HG02840 (cell line): ENCODE measurements at regions not wholly inside any gene's neighbourhood (a gene's known extent, or its start where the extent isn't known, plus 50 kb on each side); places are given as distances from the start of the nearest gene placed in this dataset.
"Not testable (repeated sequence)": the region's sequence is repeated elsewhere in the genome, so short reads cannot be mapped to it uniquely, and the experiment has no call there.

Source experiments
- ATAC-seq: cut with Tn5 transposase; IDR thresholded peaks from one replicate; pipeline ENCODE4 v1.9.1; 2021; ENCODE audit warnings: mild to moderate bottlenecking, moderate library complexity, moderate number of reproducible peaks; ENCODE audit not compliant: unreplicated experiment, low FRiP score

- no peak for ATAC-seq
These were observed 891.9 kb upstream of the MBL2 start for GRCh38 chr10:53664282-53665019.

DNA sequence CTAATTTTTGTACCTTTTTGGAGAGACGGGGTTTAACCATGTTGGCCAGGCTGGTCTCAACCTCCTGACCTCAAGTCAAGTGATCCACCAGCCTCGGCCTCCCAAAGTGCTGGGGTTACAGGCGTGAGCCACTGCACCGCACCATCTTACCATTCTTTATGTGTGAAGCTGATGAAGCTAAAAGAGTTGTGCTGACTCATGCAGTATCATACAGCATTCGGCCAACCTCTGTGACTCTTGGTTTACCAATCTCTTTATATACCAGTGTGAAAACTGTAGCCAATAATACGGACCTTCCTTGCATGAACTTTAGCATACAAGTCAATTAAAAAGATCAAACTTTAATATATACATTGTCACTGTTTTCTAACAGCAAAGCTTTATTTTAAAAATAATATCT lies 878.2 kb upstream of the MBL2 start:
- no peak for ATAC-seq

DNA sequence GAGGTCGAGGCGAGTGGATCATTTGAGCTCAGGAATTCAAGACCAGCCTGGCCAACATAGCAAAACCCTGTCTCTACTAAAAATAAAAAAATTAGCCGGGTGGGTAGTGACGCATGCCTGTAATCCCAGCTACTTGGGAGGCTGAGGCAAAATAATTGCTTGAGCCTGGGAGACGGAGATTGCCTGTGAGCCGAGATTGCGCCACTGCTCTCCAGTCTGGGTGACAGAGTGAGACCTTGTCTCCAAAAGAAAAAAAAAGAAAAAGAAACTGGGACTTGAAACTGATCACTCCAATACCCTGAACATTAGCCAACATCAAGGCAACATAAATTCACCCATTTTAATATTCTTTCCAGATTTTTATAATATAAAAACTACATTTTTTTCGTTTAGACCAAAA lies 874.6 kb upstream of the MBL2 start:
- not testable (repeated sequence) for ATAC-seq

GRCh38 chr10:53646525-53646924 lies 873.9 kb upstream of the MBL2 start:
- no peak for ATAC-seq

DNA sequence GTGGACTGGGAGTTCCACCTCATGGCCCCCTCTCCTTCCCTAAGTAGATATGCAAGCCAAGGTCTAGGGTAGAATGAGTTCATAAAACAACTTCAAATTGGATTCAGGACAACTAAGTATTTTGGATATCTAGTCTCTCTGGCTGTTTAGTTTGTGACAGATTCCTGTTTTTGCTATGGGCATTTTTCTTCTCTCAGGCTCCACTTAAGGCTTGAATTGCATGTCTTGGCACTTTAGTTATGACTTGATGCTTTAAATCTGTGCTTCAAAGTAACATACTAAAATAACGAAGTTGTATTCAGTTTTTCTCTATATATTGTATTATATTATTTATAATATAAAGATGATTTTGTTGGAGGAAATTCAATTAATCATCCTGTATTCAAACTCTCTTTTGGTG lies 873.4 kb upstream of the MBL2 start:
- ATAC-seq = no peak

- no peak for ATAC-seq
These were observed 865.4 kb upstream of the MBL2 start for GRCh38 chr10:53638006-53638405.

- ATAC-seq = no peak
These were observed 852.1 kb upstream of the MBL2 start for GRCh38 chr10:53624722-53625121.

DNA sequence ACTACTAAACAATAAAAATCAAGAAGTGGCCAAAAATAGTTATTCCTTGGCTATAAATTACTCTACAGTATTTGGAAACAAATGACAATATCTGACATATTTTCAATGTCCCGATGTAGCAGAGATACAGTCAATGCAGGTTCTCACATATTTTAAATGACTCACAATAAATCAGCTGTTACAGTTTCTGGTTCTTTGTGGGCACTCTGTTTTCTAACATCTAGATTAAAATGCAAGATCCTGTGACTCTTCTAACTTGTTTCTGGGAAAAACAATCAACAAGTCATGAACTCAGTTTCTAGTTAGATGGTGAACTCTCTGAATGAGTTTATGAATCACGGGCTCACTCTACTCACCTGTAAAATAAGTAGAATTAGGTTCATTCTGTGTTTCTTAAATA lies 849.6 kb upstream of the MBL2 start:
- no peak for ATAC-seq

- ATAC-seq = no peak
These were observed 847.1 kb upstream of the MBL2 start for GRCh38 chr10:53619671-53620070.

DNA sequence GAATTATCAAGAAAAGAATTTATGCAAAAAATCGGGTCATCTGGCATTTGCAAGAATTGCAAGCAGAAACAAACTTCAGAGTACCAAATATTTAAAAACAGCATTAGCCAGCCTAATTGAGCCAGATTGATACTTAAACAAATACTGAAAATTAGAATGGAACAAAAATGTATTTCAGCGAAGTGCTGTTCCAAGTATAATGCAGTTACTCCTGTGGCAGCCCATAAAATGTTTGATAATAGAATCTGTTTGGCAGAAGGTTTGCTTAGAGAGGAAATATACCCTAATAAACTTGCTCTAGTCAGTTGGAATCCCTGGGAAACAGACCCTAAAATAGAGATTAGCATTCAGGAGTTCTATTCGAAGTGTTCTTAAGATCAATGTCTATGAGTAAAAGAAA lies 835.1 kb upstream of the MBL2 start:
- no peak for ATAC-seq

DNA sequence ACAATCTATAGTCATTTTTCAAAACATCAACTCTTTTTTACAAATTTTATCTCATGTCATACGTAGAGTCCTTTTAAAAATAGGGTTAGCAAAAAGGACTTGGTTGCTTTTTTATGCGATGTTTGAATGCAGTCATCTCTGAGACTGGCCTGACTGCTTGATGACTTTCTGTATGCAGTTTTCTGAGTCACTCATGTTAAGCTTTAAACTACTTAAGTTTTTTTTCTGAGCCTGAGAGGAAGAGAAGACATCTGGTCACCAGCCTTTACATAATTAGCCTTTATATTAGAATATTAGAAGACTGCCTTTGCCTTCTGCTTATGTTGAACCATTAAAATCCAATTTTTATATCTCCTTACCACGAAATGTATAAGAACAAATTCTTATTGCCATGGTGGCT lies 834.4 kb upstream of the MBL2 start:
- ATAC-seq = no peak

DNA sequence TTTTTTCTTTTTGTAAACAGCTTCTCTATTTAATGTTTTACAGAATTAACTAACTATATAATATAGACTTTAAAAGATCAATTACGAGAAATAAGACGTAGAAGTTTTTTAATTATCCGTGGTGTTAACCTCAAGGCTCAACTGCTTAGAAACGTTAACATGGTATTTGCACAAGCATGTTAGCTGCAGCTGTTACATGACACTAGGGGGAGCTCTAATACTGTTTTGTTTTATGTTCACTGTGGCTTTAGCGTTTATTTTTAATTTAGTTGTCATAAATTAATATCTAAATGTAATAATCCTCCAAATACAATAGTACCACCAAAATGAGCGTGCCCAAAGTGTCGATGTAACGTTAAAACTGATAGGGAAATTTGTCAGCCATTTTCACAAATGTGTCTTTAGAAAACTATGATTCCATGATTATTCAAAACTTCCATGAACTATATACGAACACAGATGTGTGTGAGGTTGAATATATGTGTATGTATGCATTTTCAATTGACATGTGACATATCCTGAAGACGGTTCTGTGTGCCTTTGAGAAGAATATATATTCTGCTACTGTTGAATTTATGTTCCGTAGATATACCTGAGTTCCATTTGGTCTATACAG lies 828.8 kb upstream of the MBL2 start:
- ATAC-seq = no peak

DNA sequence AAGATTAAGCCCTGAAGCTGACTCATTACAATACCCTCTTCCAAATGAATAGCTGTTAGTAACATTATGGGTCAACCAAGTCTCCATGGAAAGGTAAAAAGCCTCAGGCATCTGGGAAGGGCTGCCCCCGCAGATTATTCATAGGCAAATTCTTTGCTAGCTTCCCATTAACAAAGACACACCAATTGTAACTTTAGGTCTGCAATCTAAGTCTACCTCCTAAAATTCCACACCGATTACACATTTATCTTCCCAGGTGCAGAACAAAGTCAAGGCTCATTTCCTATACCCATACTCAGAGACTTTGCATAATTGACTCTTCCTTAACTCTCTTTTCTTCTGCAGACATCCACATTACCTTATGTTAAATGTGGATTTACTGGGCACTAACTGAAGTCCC lies 826.3 kb upstream of the MBL2 start:
- no peak for ATAC-seq

DNA sequence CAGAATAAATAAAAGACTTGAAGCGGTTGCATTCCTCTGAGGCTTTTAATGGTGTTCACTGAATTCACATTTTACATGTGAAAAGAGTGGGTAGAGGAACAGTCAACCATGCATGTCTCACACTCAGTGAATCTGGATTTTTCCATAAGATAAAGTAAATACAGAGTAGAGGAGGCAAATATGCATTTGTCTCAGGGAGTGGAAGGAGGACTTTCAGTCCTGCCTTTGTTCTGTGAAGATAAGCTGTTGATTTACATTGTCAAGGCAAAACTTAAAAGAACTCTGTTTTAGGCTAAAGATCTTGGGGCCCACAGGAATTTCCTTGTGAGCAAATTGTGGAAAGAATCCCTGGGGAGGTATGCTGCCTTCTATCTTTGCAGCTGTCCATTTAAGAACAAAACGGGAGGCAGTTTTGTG lies 825.3 kb upstream of the MBL2 start:
- ATAC-seq = no peak

DNA sequence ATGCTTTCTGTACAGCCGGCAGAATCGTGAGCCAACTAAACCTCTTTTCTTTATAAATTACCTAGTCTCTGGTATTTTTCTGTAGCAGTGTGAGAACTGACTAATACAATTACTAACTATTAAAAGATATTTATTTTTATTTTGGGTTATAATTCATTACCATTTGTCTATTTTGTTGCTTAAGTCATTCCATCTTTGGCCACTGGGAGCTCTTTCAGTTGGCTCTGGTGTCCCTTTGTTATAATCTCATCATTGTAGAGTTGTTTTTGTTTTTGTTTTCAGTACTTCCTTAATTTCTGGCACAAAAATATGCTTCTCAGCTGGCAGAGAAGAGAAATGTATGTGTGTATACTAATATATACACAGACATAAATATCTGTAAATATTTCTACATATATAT lies 807.9 kb upstream of the MBL2 start:
- ATAC-seq = no peak

DNA sequence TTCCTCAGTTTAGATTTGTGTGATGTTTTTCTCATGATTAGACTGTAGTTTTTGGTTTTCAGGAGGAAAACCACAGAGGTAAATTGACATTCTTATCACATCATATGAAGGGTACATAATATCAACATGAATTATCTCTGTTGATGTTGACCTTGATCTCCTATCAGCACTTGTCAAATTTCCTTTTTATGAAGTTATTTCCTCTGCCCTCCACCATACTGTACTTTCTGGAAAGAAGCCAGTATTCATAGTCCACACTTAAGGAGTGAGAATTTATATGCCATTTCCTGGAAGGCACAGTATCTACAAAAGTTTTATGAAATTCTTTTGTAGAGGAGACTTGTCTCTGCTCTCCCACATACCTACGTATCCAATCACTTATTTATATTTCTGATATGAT lies 807.2 kb upstream of the MBL2 start:
- ATAC-seq = no peak

- no peak for ATAC-seq
These were observed 801.4 kb upstream of the MBL2 start for GRCh38 chr10:53574024-53574423.

- no peak for ATAC-seq
These were observed 800.9 kb upstream of the MBL2 start for GRCh38 chr10:53573498-53573897.

DNA sequence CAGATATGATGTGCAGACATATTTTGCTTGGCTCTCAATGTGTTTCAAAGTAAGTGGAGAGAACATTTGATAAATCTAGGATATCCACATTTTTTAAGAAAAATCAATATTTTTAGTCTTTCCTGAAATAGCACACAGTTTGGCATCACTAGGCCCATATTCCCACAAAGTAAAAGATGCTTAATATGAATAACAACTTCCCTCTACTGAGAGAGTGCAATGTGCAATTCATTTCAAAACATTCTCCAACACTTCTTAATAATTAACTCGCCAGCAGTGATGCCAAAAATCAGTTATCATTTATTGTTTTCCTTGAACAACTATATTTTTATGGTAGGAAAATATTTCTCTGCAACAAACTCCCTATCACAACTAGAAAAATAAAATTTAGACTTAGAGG lies 800.2 kb upstream of the MBL2 start:
- ATAC-seq = no peak

DNA sequence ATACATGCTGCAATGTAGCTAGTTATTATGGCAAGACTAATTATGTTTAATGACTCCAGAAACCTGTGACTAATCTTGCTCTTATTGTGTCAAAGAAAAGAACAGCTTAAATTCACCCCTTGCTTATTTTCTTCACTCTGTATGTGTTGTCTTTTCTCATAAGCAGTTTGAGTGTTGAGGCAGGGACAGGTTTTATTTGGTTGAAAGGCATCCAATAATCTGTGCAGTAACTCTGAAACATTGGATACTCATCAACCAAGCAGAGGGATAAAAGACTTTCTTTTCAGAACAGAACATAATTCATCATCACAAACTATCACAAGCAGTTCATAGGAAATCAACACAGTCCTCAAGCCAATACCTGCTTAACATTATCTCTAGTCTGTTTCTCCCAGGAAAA lies 797.6 kb upstream of the MBL2 start:
- no peak for ATAC-seq

- ATAC-seq = no peak
These were observed 796.9 kb upstream of the MBL2 start for GRCh38 chr10:53569455-53569854.

GRCh38 chr10:53548664-53549063 lies 776.1 kb upstream of the MBL2 start:
- no peak for ATAC-seq
